Vagina (tissue), 2 donors: ENCODE measurements at regions not wholly inside any gene's neighbourhood (a gene's known extent, or its start where the extent isn't known, plus 50 kb on each side); places are given as distances from the start of the nearest gene placed in this dataset.
"Not testable (repeated sequence)": the region's sequence is repeated elsewhere in the genome, so short reads cannot be mapped to it uniquely, and the experiment has no call there.

Experiments
- DNase-seq, 2 donors: peaks; one replicate each; pipeline ENCODE4 v3.0.0-alpha.2; 2017; ENCODE audit errors: extremely low spot score in 2 of 2
- H3K27ac ChIP-seq: fragments of 200-600 bp; sonication (generic); one replicate; pipeline ENCODE4 v1.5.1; 2019
- H3K27me3 ChIP-seq: fragments of 200-600 bp; sonication (generic); one replicate; pipeline ENCODE4 v1.5.1; 2019
- H3K36me3 ChIP-seq, 2 donors: fragments of 200-600 bp; sonication (generic); one replicate each; pipeline ENCODE4 v1.5.1; 2017 to 2019
- H3K4me1 ChIP-seq: fragments of 200-600 bp; sonication (generic); one replicate; pipeline ENCODE4 v1.5.1; 2019
- H3K4me3 ChIP-seq, 2 donors: fragments of 200-600 bp; sonication (generic); 1 replicate in 1 of 2; 2 replicates in 1 of 2; pipeline ENCODE4 v1.5.1; 2016 to 2019
- H3K9me3 ChIP-seq: fragments of 200-600 bp; sonication (generic); one replicate; pipeline ENCODE4 v1.5.1; 2019
- POLR2A ChIP-seq, 2 donors: fragments of 450-650 bp; IDR thresholded peaks; one replicate each; pipeline ENCODE4 v1.6.1; 2017; ENCODE audit warnings: antibody characterized with exemption in 2 of 2, mild to moderate bottlenecking in 2 of 2, moderate library complexity in 2 of 2
- POLR2AphosphoS5 ChIP-seq, 2 donors: sonication (generic); formaldehyde crosslinking; IDR thresholded peaks; one replicate each; pipeline ENCODE4 v1.9.0; 2017; ENCODE audit warnings: antibody characterized with exemption in 2 of 2, mild to moderate bottlenecking in 2 of 2, low read depth in 1 of 2; ENCODE audit not compliant: insufficient read depth in 1 of 2
- intact Hi-C: fragments of 100-400 bp; cut with DNase I; formaldehyde crosslinking; loops from one replicate; pipeline ENCODE4 v1.15.1; 2023
- TF ChIP-seq, protein P1 (sequence below), 3 experiments: fragments of 450-650 bp in 2 of 3; fragments of 200-600 bp in 1 of 3; sonication (generic) in 1 of 3; IDR thresholded peaks; one replicate each; pipeline ENCODE4 v1.5.1; 2017 to 2019; ENCODE audit warnings: antibody characterized with exemption in 3 of 3, mild to moderate bottlenecking in 2 of 3, moderate library complexity in 2 of 3

DNA sequence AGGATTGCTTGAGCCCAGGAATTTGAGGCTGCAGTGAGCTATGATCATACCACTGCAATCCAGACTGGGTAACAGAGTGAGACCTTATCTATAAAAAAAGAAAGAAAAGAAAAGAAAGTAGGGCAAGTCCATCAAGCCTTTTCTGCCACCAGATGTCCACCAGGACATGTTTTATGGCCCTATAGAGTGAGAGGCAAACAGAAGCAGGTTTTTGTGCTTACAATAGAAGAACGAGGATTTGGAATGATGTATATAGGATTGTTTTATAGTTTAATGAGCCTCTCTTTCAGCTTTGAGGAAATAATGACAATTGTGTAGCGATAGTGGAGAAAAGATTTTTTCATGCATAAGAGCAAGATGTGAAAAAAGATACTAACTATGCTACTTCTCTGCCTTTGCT, 480.5 kb downstream of the KLF12 start:
- H3K4me1 ChIP-seq, result no peaks in the 10 kb centered on the region
- no peaks in the 10 kb centered on the region for H3K36me3 ChIP-seq
- H3K27me3 ChIP-seq, result no peaks in the 10 kb centered on the region
- DNase-seq, result no peak
- no peaks in the 10 kb centered on the region for H3K9me3 ChIP-seq
- TF ChIP-seq, protein P1, sequence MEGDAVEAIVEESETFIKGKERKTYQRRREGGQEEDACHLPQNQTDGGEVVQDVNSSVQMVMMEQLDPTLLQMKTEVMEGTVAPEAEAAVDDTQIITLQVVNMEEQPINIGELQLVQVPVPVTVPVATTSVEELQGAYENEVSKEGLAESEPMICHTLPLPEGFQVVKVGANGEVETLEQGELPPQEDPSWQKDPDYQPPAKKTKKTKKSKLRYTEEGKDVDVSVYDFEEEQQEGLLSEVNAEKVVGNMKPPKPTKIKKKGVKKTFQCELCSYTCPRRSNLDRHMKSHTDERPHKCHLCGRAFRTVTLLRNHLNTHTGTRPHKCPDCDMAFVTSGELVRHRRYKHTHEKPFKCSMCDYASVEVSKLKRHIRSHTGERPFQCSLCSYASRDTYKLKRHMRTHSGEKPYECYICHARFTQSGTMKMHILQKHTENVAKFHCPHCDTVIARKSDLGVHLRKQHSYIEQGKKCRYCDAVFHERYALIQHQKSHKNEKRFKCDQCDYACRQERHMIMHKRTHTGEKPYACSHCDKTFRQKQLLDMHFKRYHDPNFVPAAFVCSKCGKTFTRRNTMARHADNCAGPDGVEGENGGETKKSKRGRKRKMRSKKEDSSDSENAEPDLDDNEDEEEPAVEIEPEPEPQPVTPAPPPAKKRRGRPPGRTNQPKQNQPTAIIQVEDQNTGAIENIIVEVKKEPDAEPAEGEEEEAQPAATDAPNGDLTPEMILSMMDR (IDR thresholded peaks at IDR 0.05), result no peak
- no peak for TF ChIP-seq POLR2A (IDR thresholded peaks at IDR 0.05)
- no peak for TF ChIP-seq POLR2AphosphoS5 (IDR thresholded peaks at IDR 0.05; ENCODE audit: insufficient read depth in 1 of 2, low read depth in 1 of 2)
- H3K4me3 ChIP-seq, result no peak overlapping the region
- H3K27ac ChIP-seq, result no peak overlapping the region
- intact Hi-C loops, result no loop called here

DNA sequence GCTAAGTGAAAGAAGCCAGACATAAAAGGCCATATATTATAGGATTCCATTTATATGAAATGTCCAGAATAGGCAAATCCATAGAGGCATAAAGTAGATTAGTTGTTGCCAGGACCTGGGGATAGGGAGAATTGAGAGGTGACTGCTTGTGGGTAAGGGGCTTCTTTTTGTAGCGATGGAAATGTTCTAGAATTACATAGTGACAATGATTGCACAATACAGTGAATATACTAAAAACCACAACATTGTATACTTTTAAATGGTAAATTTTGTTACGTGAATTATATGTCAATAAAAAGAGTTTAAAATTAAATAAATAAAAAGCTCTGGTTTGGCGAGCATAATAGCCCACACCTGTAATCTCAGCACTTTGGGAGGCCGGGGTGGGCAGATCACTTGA, 486.8 kb downstream of the KLF12 start:
- no peak overlapping the region for H3K4me3 ChIP-seq
- H3K4me1 ChIP-seq, result no peaks in the 10 kb centered on the region
- intact Hi-C loops, result no loop called here
- no peaks in the 10 kb centered on the region for H3K9me3 ChIP-seq
- no peak for DNase-seq
- TF ChIP-seq POLR2A (IDR thresholded peaks at IDR 0.05) (no peak), POLR2AphosphoS5 (IDR thresholded peaks at IDR 0.05; ENCODE audit: insufficient read depth in 1 of 2, low read depth in 1 of 2) (no peak)
- TF ChIP-seq, protein P1 (IDR thresholded peaks at IDR 0.05), result no peak
- no peaks in the 10 kb centered on the region for H3K27me3 ChIP-seq
- no peak overlapping the region for H3K27ac ChIP-seq
- no peaks in the 10 kb centered on the region for H3K36me3 ChIP-seq

DNA sequence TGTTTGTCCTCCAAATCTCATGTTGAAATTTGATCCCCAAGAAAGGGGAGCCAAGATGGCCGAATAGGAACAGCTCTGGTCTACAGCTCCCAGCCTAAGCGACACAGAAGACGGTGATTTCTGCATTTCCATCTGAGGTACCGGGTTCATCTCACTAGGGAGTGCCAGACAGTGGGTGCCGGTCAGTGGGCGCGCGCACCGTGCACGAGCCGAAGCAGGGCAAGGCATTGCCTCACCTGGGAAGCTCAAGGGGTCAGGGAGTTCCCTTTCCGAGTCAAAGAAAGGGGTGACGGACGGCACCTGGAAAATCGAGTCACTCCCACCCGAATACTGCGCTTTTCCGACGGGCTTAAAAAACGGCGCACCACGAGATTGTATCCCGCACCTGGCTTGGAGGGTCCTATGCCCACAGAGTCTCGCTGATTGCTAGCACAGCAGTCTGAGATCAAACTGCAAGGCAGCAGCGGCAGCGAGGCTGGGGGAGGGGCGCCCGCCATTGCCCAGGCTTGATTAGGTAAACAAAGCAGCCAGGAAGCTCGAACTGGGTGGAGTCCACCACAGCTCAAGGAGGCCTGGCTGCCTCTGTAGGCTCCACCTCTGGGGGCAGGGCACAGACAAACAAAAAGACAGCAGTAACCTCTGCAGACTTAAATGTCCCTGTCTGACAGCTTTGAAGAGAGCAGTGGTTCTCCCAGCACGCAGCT, 493.6 kb downstream of the KLF12 start:
- H3K4me3 ChIP-seq, H3K27me3 ChIP-seq, intact Hi-C loops, H3K4me1 ChIP-seq, H3K27ac ChIP-seq, H3K9me3 ChIP-seq, H3K36me3 ChIP-seq, DNase-seq: not testable (repeated sequence)

DNA sequence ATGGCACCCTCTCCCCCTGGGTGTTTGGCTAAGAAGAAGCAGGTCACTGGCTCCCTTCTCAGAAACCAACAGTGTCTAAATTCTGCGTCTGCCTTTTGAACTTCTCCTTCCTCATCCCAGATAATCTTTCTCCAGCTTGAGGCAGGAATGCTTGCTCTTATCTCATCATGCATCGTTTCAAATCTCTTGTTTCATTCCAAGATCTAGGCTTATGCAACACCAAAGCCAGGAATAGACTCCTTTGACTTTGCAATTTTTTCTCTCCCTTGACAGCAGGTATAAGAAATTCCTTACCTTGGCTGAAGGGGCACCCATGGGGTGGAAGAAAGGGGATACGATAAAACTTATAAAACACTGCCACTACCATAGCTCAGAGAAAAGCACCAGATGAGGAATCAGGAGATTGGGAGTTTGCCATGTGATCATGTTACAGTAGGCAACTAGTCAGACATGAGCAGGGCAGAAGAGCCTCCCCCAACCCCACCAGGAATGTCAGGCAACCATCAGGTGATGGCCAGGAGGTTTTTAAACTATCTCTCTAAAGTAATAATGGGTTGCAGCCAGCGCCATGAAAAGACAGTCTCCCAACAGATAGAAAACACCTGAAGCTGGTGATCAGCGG, 498.9 kb downstream of the KLF12 start:
- Histone ChIP-seq H3K36me3 (no peaks in the 10 kb centered on the region), H3K4me1 (no peaks in the 10 kb centered on the region), H3K27ac (no peak overlapping the region), H3K9me3 (no peaks in the 10 kb centered on the region), H3K27me3 (no peaks in the 10 kb centered on the region), H3K4me3 (no peak overlapping the region)
- TF ChIP-seq POLR2AphosphoS5 (IDR thresholded peaks at IDR 0.05; ENCODE audit: insufficient read depth in 1 of 2, low read depth in 1 of 2), result no peak
- no peak for TF ChIP-seq POLR2A (IDR thresholded peaks at IDR 0.05)
- TF ChIP-seq, protein P1 (IDR thresholded peaks at IDR 0.05), result no peak
- intact Hi-C loops, result no loop called here
- no peak for DNase-seq

DNA sequence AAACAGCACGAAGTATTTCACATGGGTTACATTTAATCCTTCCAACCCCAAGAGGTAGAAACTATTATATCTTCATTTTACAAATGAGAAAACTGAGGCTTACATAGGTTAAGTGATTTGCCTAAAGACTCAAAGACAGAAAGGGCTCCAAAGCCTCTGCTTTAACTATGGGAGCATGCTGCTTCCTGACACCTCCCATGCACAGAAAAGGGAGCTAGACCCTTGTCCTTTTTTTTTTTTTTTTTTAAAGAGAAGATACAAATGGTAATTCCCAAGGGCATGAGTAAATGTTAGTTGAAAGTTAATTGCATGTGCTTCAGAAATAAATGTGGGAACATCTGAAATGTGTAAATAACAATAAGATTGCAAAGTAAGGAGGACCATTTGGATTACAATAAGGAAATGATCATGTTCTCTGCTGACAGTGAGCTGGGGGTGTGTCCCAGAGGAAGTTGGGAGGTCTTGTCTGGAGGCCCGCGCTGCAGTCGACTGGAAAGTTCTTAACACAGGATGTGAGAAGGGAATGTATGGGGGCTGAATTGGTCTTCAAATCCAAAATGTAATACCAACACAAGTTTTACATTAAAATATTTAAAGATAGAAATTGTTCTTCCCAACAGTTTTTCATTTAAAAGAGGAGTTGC, 500.3 kb downstream of the KLF12 start:
- no peaks in the 10 kb centered on the region for H3K27me3 ChIP-seq
- H3K36me3 ChIP-seq, result no peaks in the 10 kb centered on the region
- intact Hi-C loops, result no loop called here
- H3K4me3 ChIP-seq, result no peak overlapping the region
- H3K4me1 ChIP-seq, result no peaks in the 10 kb centered on the region
- no peak overlapping the region for H3K27ac ChIP-seq
- H3K9me3 ChIP-seq, result no peaks in the 10 kb centered on the region
- no peak for TF ChIP-seq POLR2A (IDR thresholded peaks at IDR 0.05)
- TF ChIP-seq, protein P1 (IDR thresholded peaks at IDR 0.05), result no peak
- TF ChIP-seq POLR2AphosphoS5 (IDR thresholded peaks at IDR 0.05; ENCODE audit: insufficient read depth in 1 of 2, low read depth in 1 of 2), result no peak
- no peak for DNase-seq
